DMS153 (cell line): ENCODE measurements at regions not wholly inside any gene's neighbourhood (a gene's known extent, or its start where the extent isn't known, plus 50 kb on each side); places are given as distances from the start of the nearest gene placed in this dataset.
"Not testable (repeated sequence)": the region's sequence is repeated elsewhere in the genome, so short reads cannot be mapped to it uniquely, and the experiment has no call there.

Experiments
- DNase-seq: peaks from one replicate; lab custom pipeline; 2025; lab: John Stamatoyannopoulos, UW

- DNase-seq, result no peak
These were observed 57.4 kb upstream of the ZBTB20 start for GRCh38 chr3:115204475-115204874.

- DNase-seq, result no peak
These were observed 61.1 kb upstream of the ZBTB20 start for GRCh38 chr3:115208066-115208750.

- DNase-seq, result no peak
These were observed 64.9 kb upstream of the ZBTB20 start for GRCh38 chr3:115211810-115212492.

- no peak for DNase-seq
These were observed 65.5 kb upstream of the ZBTB20 start for GRCh38 chr3:115212615-115213014.

- DNase-seq, result not testable (repeated sequence)
These were observed 66.0 kb upstream of the ZBTB20 start for GRCh38 chr3:115213052-115213451.

GRCh38 chr3:115217292-115217677 is 70.2 kb upstream of the ZBTB20 start:
- DNase-seq, result no peak

- peak; percentile 48 for DNase-seq
These were observed 70.8 kb upstream of the ZBTB20 start for GRCh38 chr3:115217678-115218451.

- no peak for DNase-seq
These were observed 71.8 kb upstream of the ZBTB20 start for GRCh38 chr3:115218859-115219258.

GRCh38 chr3:115224687-115225086 is 77.6 kb upstream of the ZBTB20 start:
- no peak for DNase-seq

- no peak for DNase-seq
These were observed 79.9 kb upstream of the ZBTB20 start for GRCh38 chr3:115226844-115227445.

- DNase-seq, result no peak
These were observed 80.4 kb upstream of the ZBTB20 start for GRCh38 chr3:115227461-115227860.

GRCh38 chr3:115228266-115228665 is 81.2 kb upstream of the ZBTB20 start:
- no peak for DNase-seq

- DNase-seq, result no peak
These were observed 85.1 kb upstream of the ZBTB20 start for GRCh38 chr3:115232167-115232566.

GRCh38 chr3:115233021-115233420 is 85.9 kb upstream of the ZBTB20 start:
- DNase-seq, result no peak

- no peak for DNase-seq
These were observed 89.4 kb upstream of the ZBTB20 start for GRCh38 chr3:115236496-115236895.

- DNase-seq, result peak; percentile 99
These were observed 92.6 kb upstream of the ZBTB20 start for GRCh38 chr3:115239717-115240116.

- no peak for DNase-seq
These were observed 97.3 kb upstream of the ZBTB20 start for GRCh38 chr3:115244350-115244749.

GRCh38 chr3:115245438-115245837 is 98.3 kb upstream of the ZBTB20 start:
- DNase-seq, result no peak

- DNase-seq, result no peak
These were observed 98.8 kb upstream of the ZBTB20 start for GRCh38 chr3:115245899-115246298.

- no peak for DNase-seq
These were observed 99.5 kb upstream of the ZBTB20 start for GRCh38 chr3:115246461-115247020.

GRCh38 chr3:115248274-115248673 is 101.2 kb upstream of the ZBTB20 start:
- no peak for DNase-seq

- no peak for DNase-seq
These were observed 104.4 kb upstream of the ZBTB20 start for GRCh38 chr3:115251509-115251908.
